ENCODE measurements at regions not wholly inside any gene's neighbourhood (a gene's known extent, or its start where the extent isn't known, plus 50 kb on each side); places are given as distances from the start of the nearest gene placed in this dataset.

DNA sequence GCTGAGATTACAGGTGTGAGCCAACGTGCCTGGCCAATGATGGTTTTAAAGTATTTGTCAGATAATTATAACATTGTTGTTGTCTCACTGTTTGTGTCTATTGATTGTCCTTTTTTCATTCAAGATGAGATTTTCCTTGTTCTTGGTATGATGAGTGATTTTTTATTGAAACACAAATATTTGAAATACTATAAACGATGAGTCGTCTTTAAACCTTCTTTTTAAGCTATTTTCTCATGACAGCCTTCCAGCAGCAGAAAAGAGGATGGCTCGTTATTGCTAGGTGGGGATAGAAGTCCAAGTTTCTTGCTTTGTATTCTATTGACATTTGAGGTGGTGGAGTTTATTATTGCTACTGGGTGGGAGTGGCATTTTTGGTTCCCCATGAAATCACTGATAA lies 61.7 kb upstream of the MDFIC2 start:
- TF ChIP-seq POLR2A (IDR thresholded peaks at IDR 0.05) (no peak), EP300 (IDR thresholded peaks at IDR 0.05) (no peak), POLR2AphosphoS5 (IDR thresholded peaks at IDR 0.05) (no peak)
- TF ChIP-seq, protein P1, sequence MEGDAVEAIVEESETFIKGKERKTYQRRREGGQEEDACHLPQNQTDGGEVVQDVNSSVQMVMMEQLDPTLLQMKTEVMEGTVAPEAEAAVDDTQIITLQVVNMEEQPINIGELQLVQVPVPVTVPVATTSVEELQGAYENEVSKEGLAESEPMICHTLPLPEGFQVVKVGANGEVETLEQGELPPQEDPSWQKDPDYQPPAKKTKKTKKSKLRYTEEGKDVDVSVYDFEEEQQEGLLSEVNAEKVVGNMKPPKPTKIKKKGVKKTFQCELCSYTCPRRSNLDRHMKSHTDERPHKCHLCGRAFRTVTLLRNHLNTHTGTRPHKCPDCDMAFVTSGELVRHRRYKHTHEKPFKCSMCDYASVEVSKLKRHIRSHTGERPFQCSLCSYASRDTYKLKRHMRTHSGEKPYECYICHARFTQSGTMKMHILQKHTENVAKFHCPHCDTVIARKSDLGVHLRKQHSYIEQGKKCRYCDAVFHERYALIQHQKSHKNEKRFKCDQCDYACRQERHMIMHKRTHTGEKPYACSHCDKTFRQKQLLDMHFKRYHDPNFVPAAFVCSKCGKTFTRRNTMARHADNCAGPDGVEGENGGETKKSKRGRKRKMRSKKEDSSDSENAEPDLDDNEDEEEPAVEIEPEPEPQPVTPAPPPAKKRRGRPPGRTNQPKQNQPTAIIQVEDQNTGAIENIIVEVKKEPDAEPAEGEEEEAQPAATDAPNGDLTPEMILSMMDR (IDR thresholded peaks at IDR 0.05), result no peak

Data from sigmoid colon (tissue), 4 donors.